Endothelial cell of umbilical vein (primary cell): ENCODE measurements at regions not wholly inside any gene's neighbourhood (a gene's known extent, or its start where the extent isn't known, plus 50 kb on each side); places are given as distances from the start of the nearest gene placed in this dataset.

Experiments
- BruUV-seq: library from RNA; stranded (reverse); fragments of 400-500 nt; replicated peaks from 2 replicates; lab custom pipeline; 2021; lab: Mats Ljungman, UMichigan
- CTCF ChIA-PET: fragments of 300-600, 350-600 bp; sonication (Branson Sonifier 250); formaldehyde crosslinking; loops from one replicate; lab custom pipeline; 2021; ENCODE audit warnings: antibody characterized with exemption, inconsistent platforms; lab: Charles Lee
- POLR2A ChIA-PET: fragments of 300-600, 350-600 bp; sonication (Branson Sonifier 250); formaldehyde crosslinking; loops from one replicate; lab custom pipeline; 2021; ENCODE audit warnings: antibody characterized with exemption, inconsistent platforms; lab: Charles Lee
- DNase-seq: peaks from one replicate; pipeline ENCODE4 v3.0.0-alpha.2; 2011; ENCODE audit warnings: low read depth, low spot score
- FAIRE-seq: peaks from 2 replicates; lab custom pipeline; 2011; peaks lifted over from hg19 to GRCh38; lab: Jason Lieb, UNC
- H2AFZ ChIP-seq: 2 replicates; pipeline ENCODE4 v1.6.0; 2012; ENCODE audit warnings: low read depth, low read length, control low read depth, inconsistent platforms
- H3K27ac ChIP-seq: 2 replicates; pipeline ENCODE4 v1.5.1; 2011; ENCODE audit warnings: low read depth, mild to moderate bottlenecking, control low read depth, low read length, moderate library complexity; ENCODE audit not compliant: insufficient read depth
- H3K27me3 ChIP-seq, 2 experiments: 2 replicates each; pipeline versions ENCODE4 v1.6.0 to v1.6.1; 2011; ENCODE audit warnings: low read length in 2 of 2, mixed read lengths in 1 of 2; ENCODE audit not compliant: control insufficient read depth in 2 of 2, insufficient read depth in 2 of 2
- H3K36me3 ChIP-seq, 2 experiments: 2 replicates in 1 of 2; 3 replicates in 1 of 2; pipeline ENCODE4 v1.5.1; 2011; ENCODE audit warnings: low read length in 2 of 2, mild to moderate bottlenecking in 1 of 2, moderate library complexity in 1 of 2; ENCODE audit not compliant: control insufficient read depth in 2 of 2, insufficient read depth in 2 of 2; ENCODE audit errors: extremely low read depth in 1 of 2
- H3K4me1 ChIP-seq: 3 replicates; pipeline ENCODE4 v1.5.1; 2011; ENCODE audit warnings: mild to moderate bottlenecking, low read length; ENCODE audit not compliant: control insufficient read depth, insufficient read depth; ENCODE audit errors: extremely low read depth
- H3K4me2 ChIP-seq: 2 replicates; pipeline ENCODE4 v1.6.1; 2011; ENCODE audit warnings: low read length, control low read depth, mixed read lengths; ENCODE audit not compliant: insufficient read depth
- H3K4me3 ChIP-seq, 3 experiments: fragments of 200-600 bp in 1 of 3; sonication (generic), shearing (Covaris generic) in 1 of 3; replicated peaks in 1 of 3; 2 replicates each; pipeline ENCODE4 v1.5.1; 2011 to 2016; ENCODE audit warnings: control low read depth in 3 of 3, low read length in 3 of 3, mild to moderate bottlenecking in 2 of 3, inconsistent platforms in 1 of 3, low read depth in 1 of 3, moderate library complexity in 1 of 3; ENCODE audit not compliant: insufficient read depth in 1 of 3
- H3K79me2 ChIP-seq: 2 replicates; pipeline ENCODE4 v1.6.0; 2012; ENCODE audit warnings: low read length, inconsistent platforms; ENCODE audit not compliant: control insufficient read depth, insufficient read depth
- H3K9ac ChIP-seq: replicated peaks from 2 replicates; pipeline ENCODE3; 2011; ENCODE audit warnings: low read length, control low read depth; ENCODE audit not compliant: insufficient read depth; ENCODE audit errors: extremely low read depth
- H3K9me1 ChIP-seq: replicated peaks from 3 replicates; pipeline ENCODE4 v1.6.0; 2011; ENCODE audit warnings: mild to moderate bottlenecking, low read length; ENCODE audit not compliant: control insufficient read depth, insufficient read depth; ENCODE audit errors: extremely low read depth
- H3K9me3 ChIP-seq: replicated peaks from 2 replicates; pipeline ENCODE4 v1.5.1; 2012; ENCODE audit warnings: low read length, inconsistent platforms; ENCODE audit not compliant: control insufficient read depth, insufficient read depth
- H4K20me1 ChIP-seq: replicated peaks from 2 replicates; pipeline ENCODE3; 2011; ENCODE audit warnings: mild to moderate bottlenecking, low read length; ENCODE audit not compliant: control insufficient read depth, insufficient read depth; ENCODE audit errors: extremely low read depth
- EZH2 ChIP-seq: IDR thresholded peaks from 2 replicates; pipeline ENCODE4 v1.6.1; 2012; ENCODE audit warnings: borderline replicate concordance, low read depth, mild to moderate bottlenecking, moderate library complexity, low read length, inconsistent platforms; ENCODE audit not compliant: severe bottlenecking
- FOS ChIP-seq: IDR thresholded peaks from 2 replicates; pipeline ENCODE4 v1.6.1; 2011; ENCODE audit warnings: mild to moderate bottlenecking, low read length, moderate library complexity, borderline replicate concordance; ENCODE audit not compliant: insufficient read depth
- GATA2 ChIP-seq: IDR thresholded peaks from 2 replicates; pipeline ENCODE4 v1.7.0; 2011; ENCODE audit warnings: low read depth, mild to moderate bottlenecking, moderate library complexity, mixed read lengths, low read length; ENCODE audit not compliant: insufficient read length, insufficient read depth
- JUN ChIP-seq: IDR thresholded peaks from 2 replicates; pipeline ENCODE4 v1.6.1; 2011; ENCODE audit warnings: borderline replicate concordance, low read depth; ENCODE audit not compliant: insufficient read length, insufficient read depth
- MYC ChIP-seq: IDR thresholded peaks from one replicate; pipeline ENCODE4 v1.6.1; 2011; ENCODE audit warnings: mild to moderate bottlenecking, low read depth, low read length
- POLR2A ChIP-seq: IDR thresholded peaks from 2 replicates; pipeline ENCODE4 v1.6.1; 2012; ENCODE audit warnings: low read depth, mild to moderate bottlenecking, control low read depth, low read length
- POLR2AphosphoS5 ChIP-seq: IDR thresholded peaks from 2 replicates; pipeline ENCODE4 v1.6.1; 2012; ENCODE audit warnings: low read depth, mild to moderate bottlenecking, control low read depth, low read length, moderate library complexity; ENCODE audit not compliant: insufficient read depth
- dilution Hi-C: fragments of 300-500 bp; cut with MboI; formaldehyde crosslinking; loops from one replicate; pipeline ENCODE4 v1.15.0; 2019; ENCODE audit warnings: low sequenced_read_pairs; ENCODE audit not compliant: extremely low pct_ligation_motif_present
- intact Hi-C: fragments of 100-400 bp; cut with micrococcal nuclease; formaldehyde crosslinking; loops from one replicate; pipeline ENCODE4 v1.10.0; 2022
- TF ChIP-seq, protein P1 (sequence below), 2 donors: IDR thresholded peaks; 1 replicate in 1 of 2; 2 replicates in 1 of 2; pipeline ENCODE4 v1.5.1; 2011; ENCODE audit warnings: low read length in 2 of 2, mild to moderate bottlenecking in 2 of 2, moderate library complexity in 2 of 2, control low read depth in 1 of 2, inconsistent platforms in 1 of 2, low read depth in 1 of 2; ENCODE audit not compliant: insufficient read depth in 1 of 2; ENCODE audit errors: extremely low read depth in 1 of 2
- TF ChIP-seq, protein P2 (sequence below): IDR thresholded peaks from 2 replicates; pipeline ENCODE4 v1.6.1; 2011; ENCODE audit not compliant: insufficient read depth, insufficient read length

DNA sequence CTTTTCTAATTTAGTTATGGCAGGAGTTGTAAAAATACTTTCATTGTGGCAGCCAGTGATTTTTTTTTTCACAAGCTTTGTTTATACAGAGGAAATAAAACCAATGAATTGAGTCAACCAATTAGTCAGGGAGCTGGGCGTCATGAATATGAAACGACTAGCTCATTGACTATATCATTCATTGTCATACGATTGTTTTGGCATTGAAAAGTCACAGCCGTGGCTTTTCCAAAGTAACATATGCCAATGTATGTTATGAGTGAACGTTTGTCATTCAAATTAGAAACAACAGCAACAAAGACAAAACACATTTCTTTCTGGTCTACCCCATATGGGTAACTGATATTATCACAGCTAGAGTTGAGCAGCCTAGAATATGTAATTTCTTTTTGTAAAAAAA, 810.6 kb downstream of the EPHA7 start:
- no TSS peak for BruUV-seq
- no peak for DNase-seq
- Histone ChIP-seq H3K9ac (no peak overlapping the region), H3K27ac (no peak overlapping the region), H3K36me3 (no peaks in the 10 kb centered on the region), H3K9me3 (no peaks in the 10 kb centered on the region), H3K4me2 (no peak overlapping the region), H2AFZ (no peak overlapping the region), H3K27me3 (no peaks in the 10 kb centered on the region), H3K9me1 (no peaks in the 10 kb centered on the region), H3K4me1 (no peaks in the 10 kb centered on the region), H3K79me2 (no peaks in the 10 kb centered on the region), H4K20me1 (no peaks in the 10 kb centered on the region), H3K4me3 (no peak overlapping the region)
- FAIRE-seq = no peak
- dilution Hi-C loops = no loop called here
- ChIA-PET POLR2A (no interaction called here), CTCF (interaction anchor here (1.2 to 1.4 kb wide), 2 partner anchors 9 to 14 kb away, joined by 3 read pairs; no protein-coding TSS in a partner anchor)
- intact Hi-C loops = no loop called here
- TF ChIP-seq JUN = no peak
- TF ChIP-seq, protein P1, sequence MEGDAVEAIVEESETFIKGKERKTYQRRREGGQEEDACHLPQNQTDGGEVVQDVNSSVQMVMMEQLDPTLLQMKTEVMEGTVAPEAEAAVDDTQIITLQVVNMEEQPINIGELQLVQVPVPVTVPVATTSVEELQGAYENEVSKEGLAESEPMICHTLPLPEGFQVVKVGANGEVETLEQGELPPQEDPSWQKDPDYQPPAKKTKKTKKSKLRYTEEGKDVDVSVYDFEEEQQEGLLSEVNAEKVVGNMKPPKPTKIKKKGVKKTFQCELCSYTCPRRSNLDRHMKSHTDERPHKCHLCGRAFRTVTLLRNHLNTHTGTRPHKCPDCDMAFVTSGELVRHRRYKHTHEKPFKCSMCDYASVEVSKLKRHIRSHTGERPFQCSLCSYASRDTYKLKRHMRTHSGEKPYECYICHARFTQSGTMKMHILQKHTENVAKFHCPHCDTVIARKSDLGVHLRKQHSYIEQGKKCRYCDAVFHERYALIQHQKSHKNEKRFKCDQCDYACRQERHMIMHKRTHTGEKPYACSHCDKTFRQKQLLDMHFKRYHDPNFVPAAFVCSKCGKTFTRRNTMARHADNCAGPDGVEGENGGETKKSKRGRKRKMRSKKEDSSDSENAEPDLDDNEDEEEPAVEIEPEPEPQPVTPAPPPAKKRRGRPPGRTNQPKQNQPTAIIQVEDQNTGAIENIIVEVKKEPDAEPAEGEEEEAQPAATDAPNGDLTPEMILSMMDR (IDR thresholded peaks at IDR 0.05; ENCODE audit: extremely low read depth in 1 of 2, insufficient read depth in 1 of 2, low read depth in 1 of 2, low read length in 2 of 2) = no peak
- TF ChIP-seq EZH2 = no peak
- TF ChIP-seq GATA2 = no peak
- no peak for TF ChIP-seq POLR2AphosphoS5
- TF ChIP-seq POLR2A = no peak
- no peak for TF ChIP-seq MYC
- no peak for TF ChIP-seq FOS
- TF ChIP-seq, protein P2, sequence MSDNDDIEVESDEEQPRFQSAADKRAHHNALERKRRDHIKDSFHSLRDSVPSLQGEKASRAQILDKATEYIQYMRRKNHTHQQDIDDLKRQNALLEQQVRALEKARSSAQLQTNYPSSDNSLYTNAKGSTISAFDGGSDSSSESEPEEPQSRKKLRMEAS = no peak
